ENCODE measurements at regions not wholly inside any gene's neighbourhood (a gene's known extent, or its start where the extent isn't known, plus 50 kb on each side); places are given as distances from the start of the nearest gene placed in this dataset.

GRCh38 chr16:11418506-11418905, 73.2 kb downstream of the RMI2 start:
- TF ChIP-seq POLR2A (IDR thresholded peaks at IDR 0.05) (no peak), CTCF (IDR thresholded peaks at IDR 0.05) (no peak)

Measured in uterus (tissue), 2 donors.